H1 (cell line): ENCODE measurements at regions not wholly inside any gene's neighbourhood (a gene's known extent, or its start where the extent isn't known, plus 50 kb on each side); places are given as distances from the start of the nearest gene placed in this dataset.

Experiments used
- CTCF ChIA-PET: fragments of 300-600 bp; sonication (Branson Sonifier 250); formaldehyde crosslinking; loops from one replicate; lab custom pipeline; 2021; ENCODE audit not compliant: partially characterized antibody; lab: Charles Lee
- POLR2A ChIA-PET: fragments of 300-600 bp; sonication (Branson Sonifier 250); formaldehyde crosslinking; loops from one replicate; lab custom pipeline; 2021; ENCODE audit warnings: inconsistent platforms; ENCODE audit not compliant: partially characterized antibody; lab: Charles Lee
- DNase-seq, 2 experiments: peaks; one replicate each; pipeline versions ENCODE4 v3.0.0 to v3.0.0-alpha.2; 2010 to 2022; ENCODE audit warnings: low spot score in 2 of 2, low read depth in 1 of 2, mixed read lengths in 1 of 2
- FAIRE-seq: peaks from 2 replicates; lab custom pipeline; 2011; peaks lifted over from hg19 to GRCh38; lab: Jason Lieb, UNC
- H2AFZ ChIP-seq: 2 replicates; pipeline ENCODE4 v1.8.1; 2012; ENCODE audit warnings: low read length, inconsistent platforms
- H2AK5ac ChIP-seq: 2 replicates; pipeline ENCODE4 v1.6.1; 2013; ENCODE audit warnings: low read depth, low read length
- H2BK120ac ChIP-seq: replicated peaks from 2 replicates; pipeline ENCODE3; 2013; ENCODE audit warnings: low read depth, low read length, inconsistent platforms
- H2BK12ac ChIP-seq: 2 replicates; pipeline ENCODE4 v1.6.1; 2013; ENCODE audit warnings: low read depth, low read length
- H2BK15ac ChIP-seq: 2 replicates; pipeline ENCODE4 v1.6.1; 2013; ENCODE audit warnings: low read length
- H2BK20ac ChIP-seq: 2 replicates; pipeline ENCODE4 v1.6.1; 2013; ENCODE audit warnings: low read length
- H2BK5ac ChIP-seq: 2 replicates; pipeline ENCODE4 v1.6.1; 2013; ENCODE audit warnings: low read depth, low read length
- H3K14ac ChIP-seq: 2 replicates; pipeline ENCODE4 v1.6.1; 2013; ENCODE audit warnings: inconsistent platforms; ENCODE audit not compliant: insufficient read length
- H3K18ac ChIP-seq: 2 replicates; pipeline ENCODE4 v1.6.1; 2013; ENCODE audit warnings: low read length; ENCODE audit errors: extremely low read depth
- H3K23ac ChIP-seq: 2 replicates; pipeline ENCODE4 v1.6.1; 2013; ENCODE audit warnings: inconsistent platforms; ENCODE audit not compliant: insufficient read length
- H3K23me2 ChIP-seq: 2 replicates; pipeline ENCODE4 v1.6.1; 2013; ENCODE audit warnings: low read depth, low read length
- H3K27ac ChIP-seq: 2 replicates; pipeline ENCODE4 v1.6.1; 2011; ENCODE audit warnings: low read depth, low read length, inconsistent platforms
- H3K27me3 ChIP-seq, 4 experiments: replicated peaks in 1 of 4; 1 replicate in 1 of 4; 2 replicates in 3 of 4; pipeline versions ENCODE4 v1.6.1 to v1.8.1; 2011 to 2013; ENCODE audit warnings: low read length in 3 of 4, mild to moderate bottlenecking in 3 of 4, inconsistent platforms in 2 of 4, mixed read lengths in 2 of 4, moderate library complexity in 1 of 4; ENCODE audit not compliant: control insufficient read depth in 3 of 4, insufficient read depth in 3 of 4; ENCODE audit errors: extremely low read depth in 1 of 4
- H3K36me3 ChIP-seq, 4 experiments: 2 replicates each; pipeline versions ENCODE4 v1.6.1 to v1.8.1; 2011 to 2013; ENCODE audit warnings: mild to moderate bottlenecking in 4 of 4, low read length in 3 of 4, moderate library complexity in 2 of 4, control low read depth in 1 of 4, inconsistent platforms in 1 of 4; ENCODE audit not compliant: insufficient read depth in 4 of 4, control insufficient read depth in 2 of 4
- H3K4ac ChIP-seq: replicated peaks from 2 replicates; pipeline ENCODE3; 2013; ENCODE audit warnings: low read length, low read depth, mixed read lengths, inconsistent platforms; ENCODE audit not compliant: insufficient read length
- H3K4me1 ChIP-seq, 4 experiments: replicated peaks in 1 of 4; 1 replicate in 1 of 4; 2 replicates in 3 of 4; pipeline versions ENCODE4 v1.6.1 to v1.8.1; 2011 to 2013; ENCODE audit warnings: low read length in 3 of 4, inconsistent platforms in 2 of 4, mixed read lengths in 1 of 4; ENCODE audit not compliant: insufficient read depth in 4 of 4, control insufficient read depth in 3 of 4
- H3K4me2 ChIP-seq, 2 experiments: 2 replicates each; pipeline versions ENCODE4 v1.6.1 to v1.8.1; 2011 to 2013; ENCODE audit warnings: low read depth in 2 of 2, low read length in 2 of 2, control low read depth in 1 of 2, inconsistent platforms in 1 of 2, mild to moderate bottlenecking in 1 of 2; ENCODE audit not compliant: insufficient read depth in 1 of 2
- H3K4me3 ChIP-seq, 4 experiments: fragments of 200-600, 300-600 bp in 1 of 4; sonication (generic), shearing (Covaris generic), sonication (Bioruptor Twin) in 1 of 4; 2 replicates each; pipeline versions ENCODE4 v1.5.1 to v1.8.1; 2011 to 2016; ENCODE audit warnings: low read length in 4 of 4, low read depth in 3 of 4, control low read depth in 2 of 4, inconsistent platforms in 2 of 4, mild to moderate bottlenecking in 2 of 4, mixed read lengths in 1 of 4, moderate library complexity in 1 of 4; ENCODE audit not compliant: insufficient read depth in 2 of 4; ENCODE audit errors: extremely low read depth in 1 of 4
- H3K56ac ChIP-seq: replicated peaks from 2 replicates; pipeline ENCODE3; 2013; ENCODE audit warnings: low read depth, mild to moderate bottlenecking, mixed read lengths, low read length, inconsistent platforms; ENCODE audit not compliant: insufficient read length
- H3K79me1 ChIP-seq: 2 replicates; pipeline ENCODE4 v1.6.1; 2013; ENCODE audit warnings: low read depth, low read length, control low read depth
- H3K79me2 ChIP-seq, 2 experiments: 2 replicates each; pipeline versions ENCODE4 v1.6.1 to v1.8.1; 2012 to 2013; ENCODE audit warnings: low read length in 2 of 2, mild to moderate bottlenecking in 2 of 2, inconsistent platforms in 1 of 2; ENCODE audit not compliant: insufficient read depth in 2 of 2, control insufficient read depth in 1 of 2
- H3K9ac ChIP-seq, 4 experiments: replicated peaks in 1 of 4; 1 replicate in 1 of 4; 2 replicates in 3 of 4; pipeline versions ENCODE4 v1.6.1 to v1.8.1; 2011 to 2013; ENCODE audit warnings: low read depth in 3 of 4, low read length in 3 of 4, control low read depth in 2 of 4, mild to moderate bottlenecking in 2 of 4, moderate library complexity in 2 of 4, inconsistent platforms in 1 of 4; ENCODE audit errors: extremely low read depth in 1 of 4
- H3K9me3 ChIP-seq, 2 experiments: 2 replicates each; pipeline versions ENCODE4 v1.6.1 to v1.8.1; 2012 to 2013; ENCODE audit warnings: mild to moderate bottlenecking in 2 of 2, moderate library complexity in 2 of 2, control low read depth in 1 of 2, inconsistent platforms in 1 of 2, low read depth in 1 of 2, low read length in 1 of 2, mixed read lengths in 1 of 2; ENCODE audit not compliant: insufficient read depth in 2 of 2
- H4K20me1 ChIP-seq, 2 experiments: replicated peaks in 1 of 2; 2 replicates each; pipeline versions ENCODE3 to v1.8.1; 2011 to 2013; ENCODE audit warnings: inconsistent platforms in 2 of 2, low read length in 2 of 2, mild to moderate bottlenecking in 1 of 2; ENCODE audit not compliant: insufficient read depth in 2 of 2, control insufficient read depth in 1 of 2
- H4K5ac ChIP-seq: 2 replicates; pipeline ENCODE4 v1.6.1; 2013; ENCODE audit warnings: low read length, low read depth, mixed read lengths, inconsistent platforms; ENCODE audit not compliant: insufficient read length
- H4K8ac ChIP-seq: 2 replicates; pipeline ENCODE4 v1.8.0; 2013; ENCODE audit warnings: mild to moderate bottlenecking, moderate library complexity, low read length, inconsistent platforms; ENCODE audit not compliant: insufficient read depth; ENCODE audit errors: extremely low read depth
- H4K91ac ChIP-seq: replicated peaks from 2 replicates; pipeline ENCODE3; 2013; ENCODE audit warnings: low read length, mixed read lengths, inconsistent platforms; ENCODE audit not compliant: insufficient read length
- BRCA1 ChIP-seq: IDR thresholded peaks from 2 replicates; pipeline ENCODE4 v1.6.1; 2012; ENCODE audit warnings: low read depth, low read length, improper control_type of control experiment
- CEBPB ChIP-seq: IDR thresholded peaks from 2 replicates; pipeline ENCODE4 v1.6.1; 2012; ENCODE audit warnings: low read depth, low read length
- HDAC6 ChIP-seq: IDR thresholded peaks from one replicate; pipeline ENCODE4 v1.7.1; 2012; ENCODE audit warnings: low read depth, mild to moderate bottlenecking, inconsistent platforms, low read length, moderate library complexity
- MAFK ChIP-seq: IDR thresholded peaks from 2 replicates; pipeline ENCODE4 v1.6.1; 2012; ENCODE audit warnings: low read depth, mild to moderate bottlenecking, improper control_type of control experiment, low read length
- NRF1 ChIP-seq: IDR thresholded peaks from 2 replicates; pipeline ENCODE4 v1.6.1; 2011; ENCODE audit warnings: mild to moderate bottlenecking, low read depth, low read length, improper control_type of control experiment
- POLR2A ChIP-seq, 2 experiments: IDR thresholded peaks; 1 replicate in 1 of 2; 2 replicates in 1 of 2; pipeline ENCODE4 v1.6.1; 2011; ENCODE audit warnings: low read depth in 2 of 2, low read length in 2 of 2, mild to moderate bottlenecking in 2 of 2; ENCODE audit errors: control extremely low read depth in 1 of 2
- SIN3A ChIP-seq, 2 experiments: IDR thresholded peaks in 1 of 2; conservative IDR thresholded peaks in 1 of 2; 2 replicates each; pipeline ENCODE4 v1.6.1; 2011 to 2012; ENCODE audit warnings: low read length in 2 of 2, improper control_type of control experiment in 1 of 2, low read depth in 1 of 2, mild to moderate bottlenecking in 1 of 2
- SIRT6 ChIP-seq: IDR thresholded peaks from one replicate; pipeline ENCODE4 v1.7.1; 2012; ENCODE audit warnings: low read length, inconsistent platforms
- TAF7 ChIP-seq: optimal IDR thresholded peaks from 2 replicates; pipeline ENCODE3; 2011; ENCODE audit warnings: low read depth, mild to moderate bottlenecking, inconsistent platforms, low read length, moderate library complexity, borderline replicate concordance
- YY1 ChIP-seq: IDR thresholded peaks from 2 replicates; pipeline ENCODE4 v1.6.1; 2011; ENCODE audit warnings: low read depth, mild to moderate bottlenecking, low read length
- WGBS, 2 experiments: shearing (Covaris generic) in 1 of 2; methylation state at CpG; one replicate each; pipeline versions ENCODE4 v1.1.6 to v1.1.7; 2013 to 2015; ENCODE audit warnings: low lambda C conversion rate in 2 of 2, mixed read lengths in 2 of 2, inconsistent platforms in 1 of 2, low coverage in 1 of 2, missing lambda C conversion rate in 1 of 2; ENCODE audit not compliant: insufficient replicate concordance in 2 of 2, insufficient coverage in 1 of 2, insufficient read length in 1 of 2; ENCODE audit errors: extremely low coverage in 1 of 2, missing lambda C conversion rate in 1 of 2; 5-methylcytosine and 5-hydroxymethylcytosine counted together
- TF ChIP-seq, protein P1 (sequence below): IDR thresholded peaks from 2 replicates; pipeline ENCODE4 v1.6.1; 2012; ENCODE audit warnings: low read length, inconsistent platforms

DNA sequence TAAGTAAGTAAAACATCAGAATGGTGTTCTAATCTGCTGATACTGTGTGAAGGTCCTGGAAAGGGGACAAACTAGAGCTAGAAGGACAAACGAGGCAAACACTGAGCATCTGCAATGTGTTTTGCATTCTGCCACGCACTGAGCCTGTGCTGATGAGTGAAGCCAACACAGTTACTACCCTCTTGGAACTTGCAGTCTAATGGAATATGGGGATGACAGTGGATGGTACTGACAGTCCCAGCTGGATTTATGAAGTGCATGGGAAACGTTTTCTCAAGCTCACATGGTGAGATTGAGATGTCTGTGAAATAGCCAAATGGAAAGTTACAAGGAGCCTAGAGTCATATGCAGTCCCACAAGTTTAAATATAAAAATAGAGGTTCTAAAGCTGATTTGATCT lies 86.6 kb downstream of the FOXB1 start:
- DNase-seq: no peak
- Histone ChIP-seq H2BK20ac (no peak overlapping the region), H4K5ac (no peak overlapping the region)

More for the DNA sequence above, 86.6 kb downstream of the FOXB1 start:
- no peak for FAIRE-seq
- ChIA-PET CTCF (interaction anchor here (0.6 to 3.4 kb wide), 7 partner anchors 11 to 400 kb away, joined by 3 to 17 read pairs (median 4); no protein-coding TSS in a partner anchor), POLR2A (interaction anchor here (1.0 kb wide), 1 partner anchor 11 kb away, joined by 3 read pairs; no protein-coding TSS in a partner anchor)
- H3K27ac ChIP-seq: no peak overlapping the region
- H4K20me1 ChIP-seq: no peaks in the 10 kb centered on the region
- peaks cover 0 to 6% (median 0%) of the 10 kb centered on the region in 4 experiments; a peak in 1 of 7 replicates for H3K4me1 ChIP-seq
- H3K9me3 ChIP-seq: no peaks in the 10 kb centered on the region
- no peak overlapping the region for H2BK120ac ChIP-seq
- H2AFZ ChIP-seq: peak overlapping the region; percentile 41; the same call in 1 of the 2 replicates
- no peak overlapping the region for H3K18ac ChIP-seq
- H3K4me3 ChIP-seq: no peak overlapping the region
- H2BK12ac ChIP-seq: peak overlapping the region; percentile 93; the same call in 1 of the 2 replicates
- H3K79me1 ChIP-seq: no peaks in the 10 kb centered on the region
- H4K91ac ChIP-seq: no peak overlapping the region
- no peak overlapping the region for H2AK5ac ChIP-seq
- H3K79me2 ChIP-seq: no peaks in the 10 kb centered on the region
- no peak overlapping the region for H3K4ac ChIP-seq
- no peak overlapping the region for H2BK5ac ChIP-seq
- H3K14ac ChIP-seq: no peak overlapping the region
- 85% methylated on average over 3 of the region's 3 CpGs; no CpG with 5 or more reads in 1 of the 2 experiments for WGBS, 2 experiments
- no peaks in the 10 kb centered on the region for H3K36me3 ChIP-seq
- no peak overlapping the region for H4K8ac ChIP-seq
- H3K23me2 ChIP-seq: no peaks in the 10 kb centered on the region; the same call in 1 of the 2 replicates
- no peak overlapping the region for H3K4me2 ChIP-seq
- no peak overlapping the region for H3K9ac ChIP-seq
- no peak overlapping the region for H3K23ac ChIP-seq
- TF ChIP-seq YY1 (no peak), POLR2A (IDR thresholded peaks at IDR 0.05; ENCODE audit: control extremely low read depth in 1 of 2, low read depth in 2 of 2, low read length in 2 of 2) (no peak), BRCA1 (no peak), MAFK (no peak), SIRT6 (no peak), NRF1 (no peak), CEBPB (no peak), TAF7 (no peak), HDAC6 (no peak), SIN3A (conservative IDR thresholded peaks at IDR 0.05 in 1 of 2, IDR thresholded peaks at IDR 0.05 in 1 of 2; ENCODE audit: low read depth in 1 of 2, low read length in 2 of 2) (no peak)
- TF ChIP-seq, protein P1, sequence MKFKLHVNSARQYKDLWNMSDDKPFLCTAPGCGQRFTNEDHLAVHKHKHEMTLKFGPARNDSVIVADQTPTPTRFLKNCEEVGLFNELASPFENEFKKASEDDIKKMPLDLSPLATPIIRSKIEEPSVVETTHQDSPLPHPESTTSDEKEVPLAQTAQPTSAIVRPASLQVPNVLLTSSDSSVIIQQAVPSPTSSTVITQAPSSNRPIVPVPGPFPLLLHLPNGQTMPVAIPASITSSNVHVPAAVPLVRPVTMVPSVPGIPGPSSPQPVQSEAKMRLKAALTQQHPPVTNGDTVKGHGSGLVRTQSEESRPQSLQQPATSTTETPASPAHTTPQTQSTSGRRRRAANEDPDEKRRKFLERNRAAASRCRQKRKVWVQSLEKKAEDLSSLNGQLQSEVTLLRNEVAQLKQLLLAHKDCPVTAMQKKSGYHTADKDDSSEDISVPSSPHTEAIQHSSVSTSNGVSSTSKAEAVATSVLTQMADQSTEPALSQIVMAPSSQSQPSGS: no peak
- 0 out of 2 replicates have a peak overlapping the region, but pooled peaks have one; percentile 33 for H2BK15ac ChIP-seq
- no peaks in the 10 kb centered on the region; a peak in 1 of 7 replicates for H3K27me3 ChIP-seq
- H3K56ac ChIP-seq: no peak overlapping the region
